OCI-LY3 (cell line): ENCODE measurements at regions not wholly inside any gene's neighbourhood (a gene's known extent, or its start where the extent isn't known, plus 50 kb on each side); places are given as distances from the start of the nearest gene placed in this dataset.

ENCODE experiments used
- CTCF ChIP-seq: fragments of 200-600, 300-600 bp; sonication (generic); IDR thresholded peaks from 2 replicates; pipeline ENCODE4 v1.5.1; 2014; ENCODE audit warnings: antibody characterized with exemption, low read length, low read depth
- EZH2phosphoT487 ChIP-seq: fragments of 200-600 bp; shearing (Covaris generic); IDR thresholded peaks from 2 replicates; pipeline ENCODE4 v1.6.1; 2018; ENCODE audit warnings: antibody characterized with exemption, mixed run types, low read depth

DNA sequence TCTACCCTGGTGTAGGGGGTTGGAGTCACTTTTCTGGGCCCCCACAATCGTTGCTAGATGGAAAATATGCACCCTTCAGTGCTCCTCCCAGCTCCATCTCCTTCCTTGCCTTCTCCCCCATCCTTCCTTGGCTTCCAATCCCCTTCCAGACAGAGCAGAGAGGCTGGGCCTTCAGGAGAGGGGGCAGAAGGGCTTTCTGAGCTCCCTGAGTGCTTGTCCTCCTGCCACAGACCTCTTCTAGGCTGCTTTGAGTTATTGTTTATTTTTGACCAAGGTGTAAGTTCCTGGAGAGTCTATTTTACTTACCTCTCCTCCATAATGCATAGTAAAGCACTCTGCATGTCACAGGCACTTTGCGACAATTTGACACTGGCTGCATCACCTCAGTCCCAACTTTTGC, 96.4 kb upstream of the CNKSR3 start:
- no peak for TF ChIP-seq CTCF
- TF ChIP-seq EZH2phosphoT487, result no peak
